ENCODE measurements at regions not wholly inside any gene's neighbourhood (a gene's known extent, or its start where the extent isn't known, plus 50 kb on each side); places are given as distances from the start of the nearest gene placed in this dataset.

GRCh38 chr10:117689566-117689965 is 147.0 kb downstream of the EMX2 start:
- TF ChIP-seq CTCF (conservative IDR thresholded peaks at IDR 0.05; ENCODE audit: low read length) (no peak), EZH2phosphoT487 (IDR thresholded peaks at IDR 0.05; ENCODE audit: borderline replicate concordance, low read depth, low read length) (no peak)
